Adrenal gland (tissue), 5 donors: ENCODE measurements at regions not wholly inside any gene's neighbourhood (a gene's known extent, or its start where the extent isn't known, plus 50 kb on each side); places are given as distances from the start of the nearest gene placed in this dataset.

Experiments
- POLR2A ChIP-seq, 2 donors: fragments of 450-650 bp; IDR thresholded peaks; one replicate each; pipeline ENCODE4 v1.6.1; 2017; ENCODE audit warnings: antibody characterized with exemption in 2 of 2, mild to moderate bottlenecking in 2 of 2, moderate library complexity in 1 of 2
- TF ChIP-seq, protein P1 (sequence below), 6 experiments: fragments of 450-650 bp in 4 of 6; fragments of 200-600 bp in 2 of 6; sonication (generic) in 1 of 6; IDR thresholded peaks; 1 replicate in 5 of 6; 2 replicates in 1 of 6; pipeline versions ENCODE4 v1.5.1 to v1.8.0; 2016 to 2021; ENCODE audit warnings: antibody characterized with exemption in 6 of 6, mild to moderate bottlenecking in 2 of 6, moderate library complexity in 1 of 6
- donor health status: DM: no; HTN: no; CAD: no.

DNA sequence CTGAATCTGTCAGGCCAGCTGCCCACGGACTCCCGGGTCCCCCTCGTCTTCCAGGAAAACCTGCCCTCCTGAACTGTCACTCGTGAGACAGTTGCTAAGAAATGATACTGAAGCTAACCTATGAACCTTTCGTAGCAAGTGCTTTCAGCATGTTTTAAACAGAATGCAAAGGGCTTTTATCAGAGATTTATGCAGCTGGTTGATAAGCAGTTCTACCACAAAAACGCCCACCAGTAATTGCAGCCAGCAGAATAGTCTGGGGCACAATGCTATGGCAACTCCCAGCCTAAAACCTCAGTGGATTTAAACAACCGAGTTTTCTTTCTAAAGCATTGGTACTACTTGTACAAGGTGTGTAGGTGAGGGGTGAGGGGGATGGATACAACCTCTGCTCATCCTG, 97.5 kb downstream of the IRX2 start:
- no peak for TF ChIP-seq POLR2A (IDR thresholded peaks at IDR 0.05)
- TF ChIP-seq, protein P1, sequence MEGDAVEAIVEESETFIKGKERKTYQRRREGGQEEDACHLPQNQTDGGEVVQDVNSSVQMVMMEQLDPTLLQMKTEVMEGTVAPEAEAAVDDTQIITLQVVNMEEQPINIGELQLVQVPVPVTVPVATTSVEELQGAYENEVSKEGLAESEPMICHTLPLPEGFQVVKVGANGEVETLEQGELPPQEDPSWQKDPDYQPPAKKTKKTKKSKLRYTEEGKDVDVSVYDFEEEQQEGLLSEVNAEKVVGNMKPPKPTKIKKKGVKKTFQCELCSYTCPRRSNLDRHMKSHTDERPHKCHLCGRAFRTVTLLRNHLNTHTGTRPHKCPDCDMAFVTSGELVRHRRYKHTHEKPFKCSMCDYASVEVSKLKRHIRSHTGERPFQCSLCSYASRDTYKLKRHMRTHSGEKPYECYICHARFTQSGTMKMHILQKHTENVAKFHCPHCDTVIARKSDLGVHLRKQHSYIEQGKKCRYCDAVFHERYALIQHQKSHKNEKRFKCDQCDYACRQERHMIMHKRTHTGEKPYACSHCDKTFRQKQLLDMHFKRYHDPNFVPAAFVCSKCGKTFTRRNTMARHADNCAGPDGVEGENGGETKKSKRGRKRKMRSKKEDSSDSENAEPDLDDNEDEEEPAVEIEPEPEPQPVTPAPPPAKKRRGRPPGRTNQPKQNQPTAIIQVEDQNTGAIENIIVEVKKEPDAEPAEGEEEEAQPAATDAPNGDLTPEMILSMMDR (IDR thresholded peaks at IDR 0.05): no peak
